SU-DHL-6 (cell line): ENCODE measurements at regions not wholly inside any gene's neighbourhood (a gene's known extent, or its start where the extent isn't known, plus 50 kb on each side); places are given as distances from the start of the nearest gene placed in this dataset.
A peak's percentile ranks its signal among the peaks of the same experiment; 100 is the strongest.

Experiments used
- H2AFZ ChIP-seq: fragments of 200-600 bp; sonication (generic); 2 replicates; pipeline ENCODE4 v1.6.1; 2014; ENCODE audit warnings: low read depth, mild to moderate bottlenecking, moderate library complexity, mixed read lengths, antibody characterized with exemption, low read length; ENCODE audit not compliant: severe bottlenecking
- H3F3A ChIP-seq: fragments of 200-600 bp; shearing (Covaris generic); 2 replicates; pipeline ENCODE4 v1.6.0; 2016; ENCODE audit warnings: antibody characterized with exemption, mild to moderate bottlenecking; ENCODE audit not compliant: insufficient read depth
- H3K27ac ChIP-seq: fragments of 200-600 bp; sonication (generic); 2 replicates; pipeline ENCODE4 v1.5.1; 2016; ENCODE audit warnings: low read depth, mild to moderate bottlenecking, low read length, moderate library complexity, mixed read lengths
- H3K27me3 ChIP-seq: fragments of 200-600 bp; sonication (generic), shearing (Covaris generic); 2 replicates; pipeline ENCODE4 v1.6.0; 2014; ENCODE audit warnings: mild to moderate bottlenecking, low read length
- H3K36me3 ChIP-seq: fragments of 200-600 bp; sonication (generic); 2 replicates; pipeline ENCODE4 v1.6.1; 2014; ENCODE audit warnings: mild to moderate bottlenecking, low read length, mixed read lengths
- H3K4me2 ChIP-seq: fragments of 300-600, 200-600 bp; shearing (Covaris generic), sonication (generic); 2 replicates; pipeline ENCODE4 v1.6.0; 2014; ENCODE audit warnings: low read length, low read depth, mild to moderate bottlenecking; ENCODE audit not compliant: poor library complexity, severe bottlenecking
- H3K4me3 ChIP-seq: fragments of 200-600 bp; sonication (generic); 2 replicates; pipeline ENCODE4 v1.5.1; 2014; ENCODE audit warnings: antibody characterized with exemption, low read length, mild to moderate bottlenecking, mixed read lengths; ENCODE audit not compliant: insufficient read depth, poor library complexity, severe bottlenecking
- H3K79me2 ChIP-seq: fragments of 200-600 bp; sonication (generic); 2 replicates; pipeline ENCODE4 v1.6.1; 2014; ENCODE audit warnings: mild to moderate bottlenecking, low read length, moderate library complexity; ENCODE audit not compliant: insufficient read depth
- H3K9ac ChIP-seq: fragments of 200-600 bp; sonication (generic); 2 replicates; pipeline ENCODE4 v1.7.0; 2014; ENCODE audit warnings: mild to moderate bottlenecking, low read length
- H3K9me2 ChIP-seq: fragments of 200-600 bp; sonication (generic); replicated peaks from 2 replicates; pipeline ENCODE4 v1.6.1; 2014; ENCODE audit warnings: low read length; ENCODE audit not compliant: insufficient read depth
- H3K9me3 ChIP-seq: fragments of 200-600 bp; sonication (generic); 2 replicates; pipeline ENCODE4 v1.6.1; 2014; ENCODE audit warnings: low read length, mixed read lengths; ENCODE audit not compliant: insufficient read depth
- H4K20me1 ChIP-seq: fragments of 200-600 bp; sonication (generic); 2 replicates; pipeline ENCODE4 v1.6.1; 2014; ENCODE audit warnings: low read depth, mild to moderate bottlenecking, antibody characterized with exemption, low read length, moderate library complexity, mixed read lengths
- EZH2phosphoT487 ChIP-seq: fragments of 200-600 bp; sonication (generic), shearing (Covaris generic); conservative IDR thresholded peaks from 2 replicates; pipeline ENCODE4 v1.6.1; 2018; ENCODE audit warnings: mild to moderate bottlenecking, antibody characterized with exemption, low read length, moderate library complexity, mixed read lengths
- TF ChIP-seq, protein P1 (sequence below): fragments of 200-600 bp; sonication (generic); IDR thresholded peaks from one replicate; pipeline ENCODE4 v1.5.1; 2017; ENCODE audit warnings: antibody characterized with exemption, mild to moderate bottlenecking, low read length, moderate library complexity; ENCODE audit not compliant: insufficient read depth, poor library complexity, severe bottlenecking

DNA sequence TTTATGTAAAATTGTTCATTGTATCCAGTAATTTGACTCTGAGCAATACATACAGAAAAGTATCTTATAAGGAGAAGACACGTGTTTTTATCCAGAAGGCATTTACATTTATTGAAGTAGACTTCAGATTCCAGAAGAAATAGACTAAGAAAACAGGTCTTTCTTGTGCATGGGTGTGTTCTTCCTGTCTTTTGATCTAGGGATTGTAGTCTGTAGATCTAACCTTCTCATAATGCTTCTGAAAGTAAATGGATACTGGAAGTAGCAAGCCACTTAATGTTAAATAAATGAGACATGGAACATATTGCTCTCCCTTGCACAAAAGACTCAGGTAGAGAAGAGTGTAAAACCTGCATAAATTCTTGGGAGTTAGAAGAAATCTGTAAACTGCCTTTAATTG lies 853.2 kb upstream of the B3GALT2 start:
- Histone ChIP-seq H3K9ac (no peak overlapping the region), H3K27me3 (no peaks in the 10 kb centered on the region), H3K27ac (no peak overlapping the region), H3K9me3 (no peaks in the 10 kb centered on the region; the same call in 1 of the 2 replicates), H3K79me2 (no peaks in the 10 kb centered on the region), H3K9me2 (no peaks in the 10 kb centered on the region), H4K20me1 (no peaks in the 10 kb centered on the region), H3K4me2 (no peak overlapping the region), H3K36me3 (0 out of 2 replicates have a peak, but pooled peaks cover 3% of the 10 kb centered on the region), H2AFZ (peak overlapping the region; percentile 56), H3F3A (no peaks in the 10 kb centered on the region), H3K4me3 (no peak overlapping the region)
- TF ChIP-seq, protein P1, sequence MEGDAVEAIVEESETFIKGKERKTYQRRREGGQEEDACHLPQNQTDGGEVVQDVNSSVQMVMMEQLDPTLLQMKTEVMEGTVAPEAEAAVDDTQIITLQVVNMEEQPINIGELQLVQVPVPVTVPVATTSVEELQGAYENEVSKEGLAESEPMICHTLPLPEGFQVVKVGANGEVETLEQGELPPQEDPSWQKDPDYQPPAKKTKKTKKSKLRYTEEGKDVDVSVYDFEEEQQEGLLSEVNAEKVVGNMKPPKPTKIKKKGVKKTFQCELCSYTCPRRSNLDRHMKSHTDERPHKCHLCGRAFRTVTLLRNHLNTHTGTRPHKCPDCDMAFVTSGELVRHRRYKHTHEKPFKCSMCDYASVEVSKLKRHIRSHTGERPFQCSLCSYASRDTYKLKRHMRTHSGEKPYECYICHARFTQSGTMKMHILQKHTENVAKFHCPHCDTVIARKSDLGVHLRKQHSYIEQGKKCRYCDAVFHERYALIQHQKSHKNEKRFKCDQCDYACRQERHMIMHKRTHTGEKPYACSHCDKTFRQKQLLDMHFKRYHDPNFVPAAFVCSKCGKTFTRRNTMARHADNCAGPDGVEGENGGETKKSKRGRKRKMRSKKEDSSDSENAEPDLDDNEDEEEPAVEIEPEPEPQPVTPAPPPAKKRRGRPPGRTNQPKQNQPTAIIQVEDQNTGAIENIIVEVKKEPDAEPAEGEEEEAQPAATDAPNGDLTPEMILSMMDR, result no peak

DNA sequence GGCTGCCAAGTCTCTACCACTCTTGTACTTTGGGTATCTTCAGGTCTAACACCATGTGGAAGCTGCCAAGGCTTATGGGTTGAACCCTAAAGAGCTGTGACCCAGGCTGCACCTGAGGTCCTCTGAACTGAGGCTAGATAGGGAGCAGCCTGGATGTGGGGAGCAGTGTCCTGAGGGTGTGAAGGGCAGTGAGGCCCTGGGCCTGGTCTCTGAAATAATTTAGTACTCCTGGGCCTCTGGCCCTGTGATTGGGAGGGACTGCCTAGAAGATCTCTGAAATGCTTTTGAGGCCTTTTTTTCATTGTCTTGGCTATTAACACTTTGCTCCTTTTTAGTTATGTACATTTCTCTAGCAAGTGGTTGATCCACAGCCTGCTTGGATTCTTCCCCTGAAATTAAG lies 847.2 kb upstream of the B3GALT2 start:
- H4K20me1 ChIP-seq, result no peaks in the 10 kb centered on the region
- H2AFZ ChIP-seq, result no peak overlapping the region
- TF ChIP-seq, protein P1, result no peak
- no peak for TF ChIP-seq EZH2phosphoT487
- no peaks in the 10 kb centered on the region for H3K27me3 ChIP-seq
- no peak overlapping the region for H3K27ac ChIP-seq
- no peak overlapping the region for H3K4me3 ChIP-seq
- H3K9me2 ChIP-seq, result no peaks in the 10 kb centered on the region
- H3K9me3 ChIP-seq, result peaks cover 28% of the 10 kb centered on the region; the same call in 1 of the 2 replicates
- H3K9ac ChIP-seq, result no peak overlapping the region
- H3K36me3 ChIP-seq, result 0 out of 2 replicates have a peak, but pooled peaks cover 3% of the 10 kb centered on the region
- no peaks in the 10 kb centered on the region for H3F3A ChIP-seq
- H3K79me2 ChIP-seq, result no peaks in the 10 kb centered on the region
- no peak overlapping the region for H3K4me2 ChIP-seq

DNA sequence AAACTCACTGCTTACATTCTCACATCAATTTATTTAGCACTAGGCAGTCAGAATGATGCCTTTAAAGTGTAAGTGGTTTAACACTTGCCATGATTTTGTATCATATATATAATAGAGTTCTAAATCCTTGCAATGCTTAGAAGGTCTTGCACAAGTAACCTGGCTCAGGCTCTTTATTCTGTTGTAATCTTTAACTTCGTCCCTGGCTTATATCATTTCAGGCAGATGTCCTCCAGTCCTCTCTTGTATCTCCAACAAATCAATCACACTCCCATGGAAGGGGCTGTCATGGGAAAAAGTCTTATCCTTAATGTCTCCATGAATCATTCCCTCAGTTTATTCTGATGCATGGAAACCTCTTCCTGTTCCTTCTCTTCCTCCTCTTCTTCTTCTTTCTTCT lies 841.6 kb upstream of the B3GALT2 start:
- Histone ChIP-seq H3K27ac (no peak overlapping the region), H3K9me3 (peaks cover 13% of the 10 kb centered on the region; the same call in 1 of the 2 replicates), H3K27me3 (no peaks in the 10 kb centered on the region)

More for the DNA sequence above, 841.6 kb upstream of the B3GALT2 start:
- Histone ChIP-seq H3K36me3 (no peaks in the 10 kb centered on the region), H3K4me2 (no peak overlapping the region), H2AFZ (peak overlapping the region; percentile 44), H3F3A (no peaks in the 10 kb centered on the region), H3K4me3 (no peak overlapping the region), H4K20me1 (no peaks in the 10 kb centered on the region), H3K9me2 (no peaks in the 10 kb centered on the region), H3K79me2 (no peaks in the 10 kb centered on the region), H3K9ac (no peak overlapping the region)
- TF ChIP-seq, protein P1, result no peak
- TF ChIP-seq EZH2phosphoT487, result no peak
